ENCODE measurements at regions not wholly inside any gene's neighbourhood (a gene's known extent, or its start where the extent isn't known, plus 50 kb on each side); places are given as distances from the start of the nearest gene placed in this dataset.

DNA sequence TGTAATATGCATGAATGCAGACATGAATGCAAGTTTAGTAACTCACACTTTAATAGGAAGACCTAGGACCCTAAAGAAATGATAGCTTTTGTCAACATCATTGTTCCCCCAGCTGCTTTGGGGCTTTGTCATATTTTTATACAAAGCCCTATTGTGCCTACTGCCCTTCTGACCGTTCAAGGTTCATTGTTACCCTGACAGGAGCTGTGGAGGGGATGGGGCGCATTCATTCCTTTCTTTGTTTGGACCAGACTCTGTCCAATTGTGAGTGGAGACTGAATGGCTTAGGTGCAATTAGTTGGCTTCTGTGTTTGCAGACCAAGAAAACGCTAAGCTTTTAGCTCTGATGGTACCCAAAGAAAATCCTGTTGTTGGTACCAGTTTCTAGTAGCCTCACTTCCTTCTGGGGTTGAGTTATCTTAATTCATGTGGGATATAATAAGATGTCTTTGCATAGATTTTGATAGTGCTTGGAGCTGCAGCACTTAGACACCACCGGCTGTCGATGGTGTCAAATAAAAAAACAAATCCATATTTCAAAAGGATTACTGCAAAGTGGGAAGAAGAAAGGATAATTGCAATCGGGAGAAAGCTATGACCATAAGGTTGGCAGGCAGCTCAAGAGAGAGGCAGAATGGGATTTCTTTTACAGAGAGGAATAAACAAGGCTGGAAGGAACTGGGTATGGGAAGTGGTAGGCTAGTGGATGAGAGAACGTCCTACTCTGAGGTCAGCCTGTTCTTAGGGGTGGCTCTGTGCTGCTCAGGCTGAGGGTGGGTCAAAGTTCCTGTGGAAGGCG is 133.9 kb upstream of the TMTC4 start:
- no peaks in the 10 kb centered on the region for H3K36me3 ChIP-seq (ENCODE audit: control insufficient read depth, insufficient read depth, low read length)
- no peak overlapping the region for H3K27ac ChIP-seq (ENCODE audit: low read length)
- DNase-seq = no peak
- no peaks in the 10 kb centered on the region for H3K4me1 ChIP-seq (ENCODE audit: control insufficient read depth, insufficient read depth, low read length)
- peaks cover 2% of the 10 kb centered on the region for H3K27me3 ChIP-seq (ENCODE audit: control insufficient read depth, insufficient read depth, low read length)
- H3K4me3 ChIP-seq (ENCODE audit: low read length) = no peak overlapping the region
- WGBS (ENCODE audit: insufficient coverage) = 47% methylated on average over 3 of the region's 8 CpGs
- no peaks in the 10 kb centered on the region for H3K9me3 ChIP-seq (replicated peaks; ENCODE audit: control insufficient read depth, low read depth, low read length)

DNA sequence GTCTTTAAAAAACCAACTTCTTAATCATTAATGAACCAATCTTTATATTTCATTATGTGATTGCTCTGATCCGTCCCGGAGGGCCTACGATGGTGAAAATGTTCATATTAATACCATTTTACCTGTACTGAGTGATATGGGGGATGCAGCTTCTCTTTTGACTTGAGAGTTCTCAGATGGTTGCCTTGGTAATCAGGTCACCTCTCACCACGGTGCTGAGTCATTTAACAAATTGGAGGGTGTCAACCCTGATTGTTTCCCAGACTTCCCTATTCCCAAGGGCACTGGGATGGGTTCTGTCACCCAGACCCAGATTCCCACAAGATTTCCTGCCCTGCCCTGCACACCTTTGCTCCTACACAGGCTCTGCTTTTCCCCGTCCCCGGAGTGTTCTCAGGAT is 128.5 kb upstream of the TMTC4 start:
- peaks cover 2% of the 10 kb centered on the region for H3K27me3 ChIP-seq (ENCODE audit: control insufficient read depth, insufficient read depth, low read length)
- no peaks in the 10 kb centered on the region for H3K9me3 ChIP-seq (replicated peaks; ENCODE audit: control insufficient read depth, low read depth, low read length)
- H3K4me1 ChIP-seq (ENCODE audit: control insufficient read depth, insufficient read depth, low read length) = no peaks in the 10 kb centered on the region
- no CpG with 5 or more reads among the region's 6 CpGs for WGBS (ENCODE audit: insufficient coverage)
- no peak overlapping the region for H3K27ac ChIP-seq (ENCODE audit: low read length)
- H3K36me3 ChIP-seq (ENCODE audit: control insufficient read depth, insufficient read depth, low read length) = no peaks in the 10 kb centered on the region
- no peak for DNase-seq
- H3K4me3 ChIP-seq (ENCODE audit: low read length) = no peak overlapping the region

DNA sequence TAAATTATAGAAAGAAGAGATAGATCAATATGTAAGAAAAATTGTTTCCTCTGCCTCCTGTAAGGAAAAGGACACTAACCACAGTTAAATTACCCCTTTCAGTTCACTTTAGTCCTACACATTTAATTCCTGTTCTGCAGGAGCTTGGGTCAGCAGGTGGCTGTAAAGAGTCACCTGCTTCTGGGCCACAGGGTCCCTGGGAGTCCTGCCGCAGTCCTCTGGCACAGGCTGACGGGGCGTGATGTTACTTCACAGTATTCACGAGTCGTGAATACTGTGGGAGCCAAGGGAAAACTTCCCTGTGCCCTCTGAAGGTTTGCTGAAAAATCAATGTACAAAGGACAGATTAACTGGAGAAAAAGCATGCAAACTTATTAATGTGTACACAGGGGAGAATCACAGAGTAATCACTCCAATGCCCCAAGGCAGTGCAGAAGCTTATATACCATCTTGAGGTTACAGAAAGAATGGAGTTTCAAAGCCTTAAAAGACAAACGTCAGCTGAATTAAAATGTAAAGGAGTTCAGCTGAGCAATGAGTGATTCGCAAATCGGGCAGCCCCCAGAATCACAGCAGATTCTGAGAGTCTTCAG is 125.8 kb upstream of the TMTC4 start:
- WGBS (ENCODE audit: insufficient coverage) = 80% methylated on average over 7 of the region's 8 CpGs
- no peak for DNase-seq
- Histone ChIP-seq H3K36me3 (ENCODE audit: control insufficient read depth, insufficient read depth, low read length) (no peaks in the 10 kb centered on the region), H3K4me3 (ENCODE audit: low read length) (no peak overlapping the region), H3K27ac (ENCODE audit: low read length) (no peak overlapping the region), H3K9me3 (replicated peaks; ENCODE audit: control insufficient read depth, low read depth, low read length) (peaks cover 4% of the 10 kb centered on the region), H3K4me1 (ENCODE audit: control insufficient read depth, insufficient read depth, low read length) (no peaks in the 10 kb centered on the region), H3K27me3 (ENCODE audit: control insufficient read depth, insufficient read depth, low read length) (peaks cover 2% of the 10 kb centered on the region)

DNA sequence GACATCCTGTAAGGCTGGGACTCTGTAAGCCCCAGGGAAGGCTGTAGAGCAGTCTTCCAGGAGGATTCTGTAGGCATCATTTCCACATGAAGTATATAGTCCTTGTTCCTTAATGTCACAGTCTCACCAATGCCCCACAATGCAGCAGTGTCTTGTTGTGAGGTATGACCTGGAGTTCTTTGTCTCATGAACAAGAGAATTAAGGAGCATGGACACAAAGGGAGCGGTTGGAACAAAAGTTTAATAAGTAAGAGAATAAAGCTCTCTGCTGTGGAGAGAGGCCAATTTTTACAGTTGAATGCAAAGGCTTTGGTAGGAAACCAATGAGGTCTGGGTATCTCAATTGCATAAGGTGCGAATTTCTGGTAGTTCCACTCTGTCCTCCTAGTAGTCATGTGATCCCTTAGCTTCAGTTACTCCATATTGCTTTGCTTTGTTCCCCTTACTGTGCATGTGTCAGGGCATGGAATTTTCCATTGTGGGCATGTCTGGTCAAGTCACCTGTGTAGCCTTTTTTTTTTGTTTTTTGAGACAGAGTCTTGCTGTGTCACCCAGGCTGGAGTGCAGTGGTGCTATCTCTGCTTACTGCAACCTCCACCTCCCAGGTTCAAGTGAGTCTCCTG is 124.3 kb upstream of the TMTC4 start:
- Histone ChIP-seq H3K4me1 (ENCODE audit: control insufficient read depth, insufficient read depth, low read length) (no peaks in the 10 kb centered on the region), H3K9me3 (replicated peaks; ENCODE audit: control insufficient read depth, low read depth, low read length) (peaks cover 4% of the 10 kb centered on the region), H3K36me3 (ENCODE audit: control insufficient read depth, insufficient read depth, low read length) (no peaks in the 10 kb centered on the region), H3K27me3 (ENCODE audit: control insufficient read depth, insufficient read depth, low read length) (no peaks in the 10 kb centered on the region), H3K4me3 (ENCODE audit: low read length) (no peak overlapping the region), H3K27ac (ENCODE audit: low read length) (no peak overlapping the region)
- no peak for DNase-seq
- 83% methylated on average over 2 of the region's 2 CpGs for WGBS (ENCODE audit: insufficient coverage)

DNA sequence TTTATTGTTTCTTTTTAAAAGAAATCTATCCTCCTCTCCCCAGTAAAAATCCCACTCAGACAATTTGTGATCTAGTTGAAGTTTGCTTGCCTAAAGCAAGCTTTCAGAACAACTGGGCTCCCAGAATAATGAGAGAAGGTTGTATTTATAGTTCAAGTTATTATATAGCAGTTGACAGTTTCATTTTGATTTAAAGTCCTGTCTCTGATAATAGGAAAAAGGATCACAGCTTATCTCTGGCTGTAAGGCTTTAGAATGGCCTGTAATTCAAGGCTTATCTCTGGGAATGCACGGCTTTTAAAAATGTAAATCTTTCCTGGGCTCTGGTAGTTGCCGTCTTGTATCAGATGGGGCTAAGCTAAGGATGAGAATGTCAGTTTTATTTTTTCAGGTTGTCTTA is 123.3 kb upstream of the TMTC4 start:
- no peak overlapping the region for H3K4me3 ChIP-seq (ENCODE audit: low read length)
- peaks cover 4% of the 10 kb centered on the region for H3K9me3 ChIP-seq (replicated peaks; ENCODE audit: control insufficient read depth, low read depth, low read length)
- H3K36me3 ChIP-seq (ENCODE audit: control insufficient read depth, insufficient read depth, low read length) = no peaks in the 10 kb centered on the region
- H3K27ac ChIP-seq (ENCODE audit: low read length) = no peak overlapping the region
- H3K27me3 ChIP-seq (ENCODE audit: control insufficient read depth, insufficient read depth, low read length) = no peaks in the 10 kb centered on the region
- DNase-seq = no peak
- no peaks in the 10 kb centered on the region for H3K4me1 ChIP-seq (ENCODE audit: control insufficient read depth, insufficient read depth, low read length)
- WGBS (ENCODE audit: insufficient coverage) = no CpG with 5 or more reads among the region's 2 CpGs

DNA sequence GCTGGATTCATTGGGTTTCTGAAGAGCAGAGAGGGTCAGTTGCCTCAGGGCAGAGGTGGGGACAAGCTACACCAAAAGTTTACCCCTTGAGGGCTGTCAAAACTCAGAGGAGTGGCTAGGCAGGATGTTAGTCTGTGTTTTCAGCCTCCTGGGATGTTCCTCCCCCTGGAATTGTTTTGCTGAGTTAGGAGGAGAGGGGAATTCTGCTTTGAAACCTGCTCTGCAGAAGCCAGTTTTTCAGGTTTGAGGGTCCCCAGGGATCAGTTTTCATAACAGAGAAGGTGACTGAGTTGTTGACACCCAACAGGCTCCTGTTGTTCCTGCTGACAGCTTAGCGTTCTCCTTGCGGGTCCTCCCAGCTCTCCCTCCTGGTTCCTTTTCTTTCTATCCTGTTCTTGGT is 121.9 kb upstream of the TMTC4 start:
- 92% methylated on average over 2 of the region's 2 CpGs for WGBS (ENCODE audit: insufficient coverage)

DNA sequence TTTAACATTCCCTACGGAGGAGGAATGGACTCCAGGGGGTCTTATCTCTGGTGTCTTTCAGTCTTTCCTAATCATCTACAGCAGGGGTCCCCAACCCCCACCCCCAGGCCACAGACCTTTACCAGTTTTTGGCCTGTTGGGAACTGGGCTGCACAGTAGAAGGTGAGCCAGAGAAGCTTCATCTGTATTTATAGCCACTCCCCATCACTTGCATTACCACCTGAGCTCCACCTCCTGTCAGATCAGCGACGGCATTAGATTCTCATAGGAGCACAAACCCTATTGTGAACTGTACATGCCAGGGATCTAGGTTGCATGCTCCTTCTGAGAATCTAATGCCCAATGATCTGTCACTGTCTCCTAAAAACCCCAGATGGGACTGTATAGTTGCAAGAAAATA is 120.0 kb upstream of the TMTC4 start:
- no peak for DNase-seq
- Histone ChIP-seq H3K27ac (ENCODE audit: low read length) (no peak overlapping the region), H3K4me3 (ENCODE audit: low read length) (no peak overlapping the region), H3K36me3 (ENCODE audit: control insufficient read depth, insufficient read depth, low read length) (no peaks in the 10 kb centered on the region), H3K9me3 (replicated peaks; ENCODE audit: control insufficient read depth, low read depth, low read length) (peaks cover 4% of the 10 kb centered on the region), H3K4me1 (ENCODE audit: control insufficient read depth, insufficient read depth, low read length) (no peaks in the 10 kb centered on the region), H3K27me3 (ENCODE audit: control insufficient read depth, insufficient read depth, low read length) (no peaks in the 10 kb centered on the region)
- 88% methylated on average over 2 of the region's 3 CpGs for WGBS (ENCODE audit: insufficient coverage)

More for the DNA sequence above, 121.9 kb upstream of the TMTC4 start:
- no peak overlapping the region for H3K4me3 ChIP-seq (ENCODE audit: low read length)
- peaks cover 4% of the 10 kb centered on the region for H3K9me3 ChIP-seq (replicated peaks; ENCODE audit: control insufficient read depth, low read depth, low read length)
- DNase-seq = no peak
- no peaks in the 10 kb centered on the region for H3K36me3 ChIP-seq (ENCODE audit: control insufficient read depth, insufficient read depth, low read length)
- H3K4me1 ChIP-seq (ENCODE audit: control insufficient read depth, insufficient read depth, low read length) = no peaks in the 10 kb centered on the region
- H3K27me3 ChIP-seq (ENCODE audit: control insufficient read depth, insufficient read depth, low read length) = no peaks in the 10 kb centered on the region
- no peak overlapping the region for H3K27ac ChIP-seq (ENCODE audit: low read length)

DNA sequence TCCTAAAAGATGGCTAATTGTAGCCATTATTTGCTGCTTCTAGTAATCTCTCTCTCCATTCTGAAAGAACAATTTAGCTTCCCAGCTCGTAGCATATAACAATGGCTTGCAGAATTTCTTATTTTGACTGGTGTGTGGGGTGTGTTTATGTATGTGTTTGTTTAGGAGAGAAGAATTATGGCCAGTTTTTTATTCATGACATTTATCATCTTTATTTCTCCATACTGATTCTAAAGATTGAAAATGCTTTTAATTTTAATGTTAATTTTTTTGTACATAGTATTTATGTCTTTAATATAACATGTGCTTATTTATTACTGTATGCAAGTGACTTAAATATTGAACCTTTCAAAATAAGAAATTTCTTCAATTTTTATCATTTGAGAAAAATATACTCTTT is 115.8 kb upstream of the TMTC4 start:
- WGBS (ENCODE audit: insufficient coverage) = no CpG with 5 or more reads among the region's 1 CpG
- H3K4me3 ChIP-seq (ENCODE audit: low read length) = no peak overlapping the region
- H3K4me1 ChIP-seq (ENCODE audit: control insufficient read depth, insufficient read depth, low read length) = no peaks in the 10 kb centered on the region
- no peak for DNase-seq
- H3K27me3 ChIP-seq (ENCODE audit: control insufficient read depth, insufficient read depth, low read length) = no peaks in the 10 kb centered on the region
- no peak overlapping the region for H3K27ac ChIP-seq (ENCODE audit: low read length)
- no peaks in the 10 kb centered on the region for H3K36me3 ChIP-seq (ENCODE audit: control insufficient read depth, insufficient read depth, low read length)
- H3K9me3 ChIP-seq (replicated peaks; ENCODE audit: control insufficient read depth, low read depth, low read length) = no peaks in the 10 kb centered on the region

DNA sequence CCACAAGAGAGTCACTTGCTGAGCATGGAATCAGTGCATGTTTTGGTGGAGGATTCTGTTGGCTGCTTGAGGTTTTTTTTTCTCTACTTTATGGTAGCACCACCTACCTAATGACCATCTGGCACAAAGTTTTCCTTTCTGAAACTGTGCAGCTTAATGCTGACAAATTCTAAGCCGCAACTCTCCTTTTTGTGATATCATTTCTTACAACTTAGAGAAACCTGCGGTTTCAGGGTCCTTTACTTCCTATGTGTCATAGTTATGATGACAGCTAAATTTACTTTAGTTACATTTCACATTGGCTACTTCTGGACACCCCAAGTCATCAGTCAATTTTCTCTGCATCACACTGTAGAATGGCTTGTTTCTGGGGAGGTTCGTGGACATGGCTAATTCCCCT is 115.4 kb upstream of the TMTC4 start:
- H3K36me3 ChIP-seq (ENCODE audit: control insufficient read depth, insufficient read depth, low read length) = no peaks in the 10 kb centered on the region
- no peaks in the 10 kb centered on the region for H3K27me3 ChIP-seq (ENCODE audit: control insufficient read depth, insufficient read depth, low read length)
- no peaks in the 10 kb centered on the region for H3K9me3 ChIP-seq (replicated peaks; ENCODE audit: control insufficient read depth, low read depth, low read length)
- no peak for DNase-seq
- no peaks in the 10 kb centered on the region for H3K4me1 ChIP-seq (ENCODE audit: control insufficient read depth, insufficient read depth, low read length)
- no peak overlapping the region for H3K4me3 ChIP-seq (ENCODE audit: low read length)
- no CpG with 5 or more reads among the region's 3 CpGs for WGBS (ENCODE audit: insufficient coverage)
- no peak overlapping the region for H3K27ac ChIP-seq (ENCODE audit: low read length)

DNA sequence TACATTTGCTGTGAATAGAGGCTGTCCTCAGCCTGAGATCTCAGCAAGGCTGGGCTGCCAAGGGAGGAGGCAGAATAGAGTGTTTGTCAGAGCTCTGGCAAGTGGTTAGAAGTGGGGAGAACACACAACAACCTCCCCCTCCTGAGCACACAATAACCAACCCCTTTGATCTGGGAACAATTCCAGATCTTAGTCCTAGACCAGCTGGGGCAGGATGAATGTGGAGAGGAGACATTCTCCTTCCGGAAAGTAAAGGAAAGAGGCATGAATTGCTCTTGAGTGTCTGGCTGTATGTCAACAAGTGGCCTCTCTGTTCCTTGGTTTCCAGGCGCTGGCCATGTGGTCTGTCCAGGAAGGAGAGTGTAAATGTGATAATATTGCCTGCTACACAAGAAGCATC is 114.9 kb upstream of the TMTC4 start:
- Histone ChIP-seq H3K36me3 (ENCODE audit: control insufficient read depth, insufficient read depth, low read length) (no peaks in the 10 kb centered on the region), H3K27me3 (ENCODE audit: control insufficient read depth, insufficient read depth, low read length) (no peaks in the 10 kb centered on the region), H3K9me3 (replicated peaks; ENCODE audit: control insufficient read depth, low read depth, low read length) (no peaks in the 10 kb centered on the region), H3K4me1 (ENCODE audit: control insufficient read depth, insufficient read depth, low read length) (no peaks in the 10 kb centered on the region), H3K27ac (ENCODE audit: low read length) (no peak overlapping the region), H3K4me3 (ENCODE audit: low read length) (no peak overlapping the region)
- DNase-seq = peak; percentile 54
- WGBS (ENCODE audit: insufficient coverage) = 0% methylated on average over 1 of the region's 2 CpGs
